Body of pancreas (tissue), 4 donors: ENCODE measurements at regions not wholly inside any gene's neighbourhood (a gene's known extent, or its start where the extent isn't known, plus 50 kb on each side); places are given as distances from the start of the nearest gene placed in this dataset.

Source experiments
- ATAC-seq: fragments of 150-250 bp; one replicate; pipeline ENCODE4 v1.9.1; 2016
- DNase-seq, 4 donors: peaks; one replicate each; pipeline ENCODE4 v3.0.0-alpha.2; 2019
- H3K27ac ChIP-seq, 4 donors: fragments of 200-600 bp; sonication (generic); 1 replicate in 3 of 4; 2 replicates in 1 of 4; pipeline versions ENCODE4 v1.5.1 to v1.6.1; 2016 to 2019; ENCODE audit warnings: mild to moderate bottlenecking in 1 of 4, mixed read lengths in 1 of 4, moderate library complexity in 1 of 4
- H3K27me3 ChIP-seq, 2 donors: fragments of 200-600 bp; sonication (generic); one replicate each; pipeline ENCODE4 v1.6.0; 2016; ENCODE audit warnings: mild to moderate bottlenecking in 1 of 2
- H3K36me3 ChIP-seq, 2 donors: fragments of 200-600 bp; sonication (generic); replicated peaks in 1 of 2; 2 replicates each; pipeline ENCODE4 v1.5.1; 2016; ENCODE audit warnings: low read depth in 2 of 2; ENCODE audit not compliant: insufficient read depth in 1 of 2
- H3K4me1 ChIP-seq: fragments of 200-600 bp; sonication (generic); one replicate; pipeline ENCODE4 v1.6.0; 2016
- H3K4me3 ChIP-seq, 2 donors: fragments of 200-600 bp; sonication (generic); 1 replicate in 1 of 2; 2 replicates in 1 of 2; pipeline ENCODE4 v1.5.1; 2016 to 2019
- H3K9me3 ChIP-seq, 3 donors: fragments of 200-600 bp; sonication (generic); 1 replicate in 2 of 3; 2 replicates in 1 of 3; pipeline ENCODE4 v1.5.1; 2016
- POLR2A ChIP-seq, 3 donors: fragments of 450-650 bp; IDR thresholded peaks; one replicate each; pipeline ENCODE4 v1.6.1; 2016; ENCODE audit warnings: antibody characterized with exemption in 3 of 3, mild to moderate bottlenecking in 2 of 3
- WGBS, 2 donors: methylation state at CpG; one replicate each; pipeline ENCODE4 v1.1.5; 2017; 5-methylcytosine and 5-hydroxymethylcytosine counted together
- intact Hi-C: fragments of 100-400 bp; cut with DNase I; formaldehyde crosslinking; loops from one replicate; pipeline ENCODE4 v1.15.1; 2023
- TF ChIP-seq, protein P1 (sequence below), 7 experiments: fragments of 450-650 bp in 4 of 7; fragments of 200-600 bp in 3 of 7; sonication (generic) in 3 of 7; IDR thresholded peaks; one replicate each; pipeline ENCODE4 v1.5.1; 2016 to 2019; ENCODE audit warnings: antibody characterized with exemption in 7 of 7

DNA sequence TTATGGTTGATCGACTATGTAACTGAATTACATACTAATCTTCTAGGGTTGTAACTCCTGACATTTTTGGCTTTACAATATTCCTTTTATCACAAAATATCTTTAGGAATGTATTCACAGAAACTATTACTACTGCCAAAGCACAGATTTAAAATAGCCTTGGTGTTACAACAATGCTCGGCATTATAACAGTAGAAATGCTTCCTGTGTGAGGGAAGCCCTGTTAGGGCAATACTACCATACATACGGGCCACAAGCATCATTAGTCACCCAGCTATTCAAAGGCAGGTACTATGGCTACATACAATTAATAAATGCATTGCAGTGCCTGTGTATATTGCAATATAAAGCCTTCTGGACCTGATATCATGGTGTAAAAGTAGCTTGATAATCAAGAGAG, 517.8 kb downstream of the C12orf50 start:
- H3K27me3 ChIP-seq: no peaks in the 10 kb centered on the region
- H3K4me3 ChIP-seq: no peak overlapping the region
- no peaks in the 10 kb centered on the region for H3K36me3 ChIP-seq
- DNase-seq: no peak
- no peaks in the 10 kb centered on the region for H3K4me1 ChIP-seq
- no peak overlapping the region for H3K27ac ChIP-seq
- H3K9me3 ChIP-seq: no peaks in the 10 kb centered on the region
- TF ChIP-seq POLR2A (IDR thresholded peaks at IDR 0.05): no peak
- TF ChIP-seq, protein P1, sequence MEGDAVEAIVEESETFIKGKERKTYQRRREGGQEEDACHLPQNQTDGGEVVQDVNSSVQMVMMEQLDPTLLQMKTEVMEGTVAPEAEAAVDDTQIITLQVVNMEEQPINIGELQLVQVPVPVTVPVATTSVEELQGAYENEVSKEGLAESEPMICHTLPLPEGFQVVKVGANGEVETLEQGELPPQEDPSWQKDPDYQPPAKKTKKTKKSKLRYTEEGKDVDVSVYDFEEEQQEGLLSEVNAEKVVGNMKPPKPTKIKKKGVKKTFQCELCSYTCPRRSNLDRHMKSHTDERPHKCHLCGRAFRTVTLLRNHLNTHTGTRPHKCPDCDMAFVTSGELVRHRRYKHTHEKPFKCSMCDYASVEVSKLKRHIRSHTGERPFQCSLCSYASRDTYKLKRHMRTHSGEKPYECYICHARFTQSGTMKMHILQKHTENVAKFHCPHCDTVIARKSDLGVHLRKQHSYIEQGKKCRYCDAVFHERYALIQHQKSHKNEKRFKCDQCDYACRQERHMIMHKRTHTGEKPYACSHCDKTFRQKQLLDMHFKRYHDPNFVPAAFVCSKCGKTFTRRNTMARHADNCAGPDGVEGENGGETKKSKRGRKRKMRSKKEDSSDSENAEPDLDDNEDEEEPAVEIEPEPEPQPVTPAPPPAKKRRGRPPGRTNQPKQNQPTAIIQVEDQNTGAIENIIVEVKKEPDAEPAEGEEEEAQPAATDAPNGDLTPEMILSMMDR (IDR thresholded peaks at IDR 0.05): no peak
- intact Hi-C loops: no loop called here
- WGBS, 2 donors: 36 to 63% methylated on average over 3 of the region's 3 CpGs
- no peak for ATAC-seq

DNA sequence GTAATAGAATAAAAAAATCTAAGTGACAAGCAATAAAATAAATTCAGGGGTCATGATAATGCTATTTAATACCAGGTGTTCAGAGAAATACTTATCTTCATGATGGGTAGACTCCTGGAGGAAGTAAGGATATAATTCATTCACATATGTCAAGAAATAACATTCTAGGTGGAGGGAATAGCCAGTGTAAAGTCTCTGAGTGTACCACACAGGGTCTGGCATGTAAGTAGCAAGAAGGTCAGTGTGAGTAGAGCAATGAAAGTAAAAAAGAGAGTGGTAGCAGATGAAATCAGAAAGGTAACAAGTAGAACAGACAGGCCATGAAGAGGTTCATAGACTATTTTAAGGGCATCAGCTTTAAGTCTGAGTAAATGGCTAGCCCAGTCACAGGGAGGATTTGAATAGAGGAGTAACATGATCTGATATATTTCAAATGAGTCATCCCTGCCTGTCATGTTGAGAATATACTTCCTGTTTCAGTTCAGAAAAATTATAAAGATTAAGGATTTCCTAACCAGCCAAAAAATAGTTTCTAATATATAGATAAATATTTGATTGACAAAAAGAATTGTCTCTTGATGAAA, 519.9 kb downstream of the C12orf50 start:
- ATAC-seq (no peak), DNase-seq (no peak)
- Histone ChIP-seq H3K27me3 (no peaks in the 10 kb centered on the region), H3K36me3 (no peaks in the 10 kb centered on the region), H3K4me3 (no peak overlapping the region), H3K9me3 (no peaks in the 10 kb centered on the region), H3K4me1 (no peaks in the 10 kb centered on the region), H3K27ac (no peak overlapping the region)
- TF ChIP-seq, protein P1 (IDR thresholded peaks at IDR 0.05): no peak
- TF ChIP-seq POLR2A (IDR thresholded peaks at IDR 0.05): no peak
- intact Hi-C loops: no loop called here

DNA sequence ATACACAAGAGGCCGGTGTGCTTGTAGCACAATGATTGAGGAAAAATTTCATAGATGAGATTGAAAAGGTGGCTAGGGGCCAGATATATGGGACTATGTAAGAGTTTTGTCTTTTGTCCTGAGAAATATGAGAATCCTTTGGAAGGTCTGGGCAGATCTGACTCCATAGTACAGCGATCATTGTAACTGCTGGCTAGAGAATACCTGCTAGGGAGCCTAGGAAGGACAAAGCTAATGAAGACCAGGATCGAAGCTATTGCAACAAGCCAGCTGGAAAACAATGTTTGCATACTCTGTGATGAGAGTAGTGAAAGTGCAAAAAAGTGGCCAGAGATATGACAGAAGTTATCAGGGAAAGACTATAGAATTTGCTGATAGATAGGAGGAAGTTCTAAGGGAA, 537.6 kb downstream of the C12orf50 start:
- no peaks in the 10 kb centered on the region for H3K4me1 ChIP-seq
- no peaks in the 10 kb centered on the region for H3K27me3 ChIP-seq
- no peaks in the 10 kb centered on the region for H3K9me3 ChIP-seq
- ATAC-seq: no peak
- no peak overlapping the region for H3K27ac ChIP-seq
- H3K36me3 ChIP-seq: no peaks in the 10 kb centered on the region
- TF ChIP-seq, protein P1 (IDR thresholded peaks at IDR 0.05): no peak
- no peak for TF ChIP-seq POLR2A (IDR thresholded peaks at IDR 0.05)
- intact Hi-C loops: no loop called here
- H3K4me3 ChIP-seq: no peak overlapping the region
- no peak for DNase-seq
- 80 to 83% methylated on average over 3 of the region's 3 CpGs for WGBS, 2 donors

DNA sequence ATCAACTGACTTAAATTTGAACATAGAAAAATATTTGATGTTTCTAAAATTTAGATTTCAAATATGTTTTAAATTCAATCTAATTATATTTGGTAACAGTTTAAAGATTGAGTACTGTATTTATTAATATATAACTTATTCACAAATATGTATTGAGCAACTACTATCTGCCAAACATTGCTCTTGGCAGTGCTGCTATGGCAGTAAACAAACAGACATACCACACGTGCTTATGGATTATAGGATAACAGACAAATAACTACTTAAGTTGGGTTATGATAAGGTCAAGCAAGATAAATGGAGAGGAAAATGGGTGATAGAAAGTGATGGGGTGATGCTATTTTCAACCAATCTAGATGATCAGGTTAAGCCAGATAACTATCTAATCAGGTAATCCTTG, 538.1 kb downstream of the C12orf50 start:
- Histone ChIP-seq H3K27me3 (no peaks in the 10 kb centered on the region), H3K27ac (no peak overlapping the region), H3K9me3 (no peaks in the 10 kb centered on the region), H3K36me3 (no peaks in the 10 kb centered on the region), H3K4me3 (no peak overlapping the region), H3K4me1 (no peaks in the 10 kb centered on the region)
- 14 to 17% methylated on average over 1 of the region's 1 CpG for WGBS, 2 donors
- no peak for ATAC-seq
- no peak for TF ChIP-seq POLR2A (IDR thresholded peaks at IDR 0.05)
- TF ChIP-seq, protein P1 (IDR thresholded peaks at IDR 0.05): no peak
- intact Hi-C loops: no loop called here
- no peak for DNase-seq

DNA sequence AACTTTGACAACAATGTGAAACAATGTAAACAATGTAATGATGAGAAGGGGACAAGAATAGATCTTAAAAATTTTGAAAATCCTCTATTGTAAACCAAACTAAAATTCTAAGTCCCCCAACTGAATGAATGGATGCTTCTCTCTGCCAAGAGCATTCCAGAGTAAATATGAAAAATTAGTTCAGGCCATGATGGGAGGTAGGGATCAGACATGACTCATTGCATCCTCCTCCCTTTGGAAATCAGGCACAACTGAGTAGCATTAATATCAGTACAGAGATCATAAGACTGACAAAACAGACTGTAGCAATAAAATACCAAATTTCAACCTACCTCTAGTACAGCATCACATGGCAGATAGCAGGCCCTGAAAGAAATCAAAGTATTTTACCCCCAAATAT, 559.9 kb downstream of the C12orf50 start:
- Histone ChIP-seq H3K27ac (no peak overlapping the region), H3K9me3 (no peaks in the 10 kb centered on the region), H3K36me3 (no peaks in the 10 kb centered on the region), H3K27me3 (no peaks in the 10 kb centered on the region), H3K4me1 (no peaks in the 10 kb centered on the region), H3K4me3 (no peak overlapping the region)
- DNase-seq (no peak), ATAC-seq (no peak)
- TF ChIP-seq, protein P1 (IDR thresholded peaks at IDR 0.05): no peak
- TF ChIP-seq POLR2A (IDR thresholded peaks at IDR 0.05): no peak
- intact Hi-C loops: no loop called here
